Body of pancreas (tissue), 4 donors: ENCODE measurements at regions not wholly inside any gene's neighbourhood (a gene's known extent, or its start where the extent isn't known, plus 50 kb on each side); places are given as distances from the start of the nearest gene placed in this dataset.
"Not testable (repeated sequence)": the region's sequence is repeated elsewhere in the genome, so short reads cannot be mapped to it uniquely, and the experiment has no call there.

ENCODE experiments used
- ATAC-seq: fragments of 150-250 bp; one replicate; pipeline ENCODE4 v1.9.1; 2016
- DNase-seq, 4 donors: peaks; one replicate each; pipeline ENCODE4 v3.0.0-alpha.2; 2019
- H3K27ac ChIP-seq, 4 donors: fragments of 200-600 bp; sonication (generic); 1 replicate in 3 of 4; 2 replicates in 1 of 4; pipeline versions ENCODE4 v1.5.1 to v1.6.1; 2016 to 2019; ENCODE audit warnings: mild to moderate bottlenecking in 1 of 4, mixed read lengths in 1 of 4, moderate library complexity in 1 of 4
- H3K27me3 ChIP-seq, 2 donors: fragments of 200-600 bp; sonication (generic); one replicate each; pipeline ENCODE4 v1.6.0; 2016; ENCODE audit warnings: mild to moderate bottlenecking in 1 of 2
- H3K36me3 ChIP-seq, 2 donors: fragments of 200-600 bp; sonication (generic); replicated peaks in 1 of 2; 2 replicates each; pipeline ENCODE4 v1.5.1; 2016; ENCODE audit warnings: low read depth in 2 of 2; ENCODE audit not compliant: insufficient read depth in 1 of 2
- H3K4me1 ChIP-seq: fragments of 200-600 bp; sonication (generic); one replicate; pipeline ENCODE4 v1.6.0; 2016
- H3K4me3 ChIP-seq, 2 donors: fragments of 200-600 bp; sonication (generic); 1 replicate in 1 of 2; 2 replicates in 1 of 2; pipeline ENCODE4 v1.5.1; 2016 to 2019
- H3K9me3 ChIP-seq, 3 donors: fragments of 200-600 bp; sonication (generic); 1 replicate in 2 of 3; 2 replicates in 1 of 3; pipeline ENCODE4 v1.5.1; 2016
- CTCF ChIP-seq, 7 experiments: fragments of 450-650 bp in 4 of 7; fragments of 200-600 bp in 3 of 7; sonication (generic) in 3 of 7; IDR thresholded peaks; one replicate each; pipeline ENCODE4 v1.5.1; 2016 to 2019; ENCODE audit warnings: antibody characterized with exemption in 7 of 7
- POLR2A ChIP-seq, 3 donors: fragments of 450-650 bp; IDR thresholded peaks; one replicate each; pipeline ENCODE4 v1.6.1; 2016; ENCODE audit warnings: antibody characterized with exemption in 3 of 3, mild to moderate bottlenecking in 2 of 3
- WGBS, 2 donors: methylation state at CpG; one replicate each; pipeline ENCODE4 v1.1.5; 2017; 5-methylcytosine and 5-hydroxymethylcytosine counted together
- intact Hi-C: fragments of 100-400 bp; cut with DNase I; formaldehyde crosslinking; loops from one replicate; pipeline ENCODE4 v1.15.1; 2023

DNA sequence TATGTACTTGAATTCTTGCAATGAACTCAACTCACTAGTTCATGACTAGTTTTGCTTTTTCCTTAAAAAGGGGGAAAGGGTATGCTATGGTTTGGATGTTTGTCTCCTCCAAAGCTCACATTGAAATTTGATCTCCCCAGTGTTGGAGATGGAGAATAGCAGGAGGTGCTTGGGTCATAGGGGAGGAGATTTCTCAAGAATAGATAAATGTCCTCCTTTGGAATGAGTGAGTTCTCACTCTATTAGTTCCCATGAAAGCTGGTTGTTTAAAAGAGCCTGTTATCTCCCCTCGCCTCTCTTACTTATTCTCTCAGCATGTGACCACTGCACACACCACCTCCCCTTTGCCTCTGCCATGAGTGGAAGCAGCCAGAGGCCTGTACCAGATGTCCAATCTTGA lies 109.4 kb upstream of the INTU start:
- H3K4me1 ChIP-seq: no peaks in the 10 kb centered on the region
- H3K36me3 ChIP-seq: no peaks in the 10 kb centered on the region
- TF ChIP-seq POLR2A (IDR thresholded peaks at IDR 0.05): no peak
- no peak for TF ChIP-seq CTCF (IDR thresholded peaks at IDR 0.05)
- ATAC-seq: no peak
- DNase-seq: no peak
- no peaks in the 10 kb centered on the region for H3K27me3 ChIP-seq
- no peak overlapping the region for H3K4me3 ChIP-seq
- WGBS, 2 donors: 67 to 86% methylated on average over 1 of the region's 1 CpG
- intact Hi-C loops: no loop called here
- no peak overlapping the region for H3K27ac ChIP-seq
- no peaks in the 10 kb centered on the region for H3K9me3 ChIP-seq

DNA sequence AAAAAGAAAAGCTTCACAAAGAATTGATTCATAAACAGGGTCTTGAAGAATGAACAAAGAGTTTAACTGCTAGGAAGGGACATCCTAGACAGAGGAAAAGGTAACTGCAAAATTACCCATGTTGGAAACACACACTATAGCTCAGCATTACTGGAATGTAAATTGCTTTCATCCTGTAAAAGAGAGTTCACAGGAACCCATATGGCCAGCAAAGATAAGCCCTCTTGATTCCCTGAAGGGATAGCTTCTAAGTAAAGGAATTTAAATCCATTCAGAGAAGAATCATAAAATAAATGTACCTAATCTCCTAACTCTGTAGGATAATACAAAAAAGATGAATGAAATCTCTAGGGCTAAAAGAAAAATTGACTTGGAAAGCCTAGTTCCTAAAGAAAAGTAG lies 107.1 kb upstream of the INTU start:
- no peak overlapping the region for H3K27ac ChIP-seq
- H3K36me3 ChIP-seq: no peaks in the 10 kb centered on the region
- TF ChIP-seq CTCF (IDR thresholded peaks at IDR 0.05) (no peak), POLR2A (IDR thresholded peaks at IDR 0.05) (no peak)
- no peak overlapping the region for H3K4me3 ChIP-seq
- no peaks in the 10 kb centered on the region for H3K9me3 ChIP-seq
- DNase-seq: no peak
- H3K27me3 ChIP-seq: no peaks in the 10 kb centered on the region
- intact Hi-C loops: no loop called here
- H3K4me1 ChIP-seq: no peaks in the 10 kb centered on the region
- no peak for ATAC-seq

DNA sequence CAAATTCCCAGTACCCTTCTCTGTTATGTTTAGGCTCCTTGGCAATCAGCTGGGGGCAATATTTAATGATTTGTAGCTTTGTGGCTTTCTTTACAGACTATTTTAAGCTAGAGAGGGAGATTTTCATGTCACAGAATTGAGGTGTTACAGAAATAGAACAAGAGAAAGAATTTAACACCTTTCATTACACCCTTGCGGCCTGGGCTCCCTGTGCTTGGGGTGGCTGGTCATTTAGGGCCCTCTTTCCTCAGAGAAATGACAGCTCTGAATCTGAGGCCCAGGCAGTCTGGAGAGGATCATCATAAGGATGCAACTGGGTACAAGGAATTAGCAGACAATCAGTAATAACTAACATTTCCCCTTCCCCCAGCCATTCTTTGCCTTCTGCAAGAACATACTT lies 104.5 kb upstream of the INTU start:
- intact Hi-C loops: no loop called here
- no peak for TF ChIP-seq CTCF (IDR thresholded peaks at IDR 0.05)
- no peak for TF ChIP-seq POLR2A (IDR thresholded peaks at IDR 0.05)
- WGBS, 2 donors: 81 to 93% methylated on average over 1 of the region's 1 CpG
- ATAC-seq: no peak
- H3K27ac ChIP-seq: no peak overlapping the region
- no peaks in the 10 kb centered on the region for H3K9me3 ChIP-seq
- no peak overlapping the region for H3K4me3 ChIP-seq
- H3K4me1 ChIP-seq: peaks cover 8% of the 10 kb centered on the region
- no peaks in the 10 kb centered on the region for H3K36me3 ChIP-seq
- no peaks in the 10 kb centered on the region for H3K27me3 ChIP-seq
- DNase-seq: no peak

DNA sequence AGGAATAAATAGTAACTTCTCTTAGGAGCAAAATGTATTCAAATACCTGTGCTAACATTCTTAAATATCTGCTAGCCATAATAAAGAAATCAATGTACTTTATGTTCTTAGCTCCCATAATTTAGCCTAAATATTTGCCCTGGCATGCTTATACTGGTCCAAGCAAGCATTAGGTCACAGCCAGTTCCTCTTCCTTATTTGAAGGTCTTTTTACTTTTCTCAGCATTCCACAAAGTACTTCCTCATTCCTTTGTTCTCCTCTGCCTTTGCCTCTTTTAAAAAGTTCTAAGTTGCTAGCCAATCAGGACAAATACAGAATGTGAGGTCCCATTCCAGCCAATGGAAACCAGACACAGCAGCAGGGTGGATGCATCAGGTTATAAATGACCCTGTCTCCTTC lies 102.9 kb upstream of the INTU start:
- DNase-seq, H3K27me3 ChIP-seq, intact Hi-C loops, H3K9me3 ChIP-seq, H3K4me3 ChIP-seq, H3K36me3 ChIP-seq, H3K27ac ChIP-seq, ATAC-seq: not testable (repeated sequence)
- H3K4me1 ChIP-seq: peaks cover 11% of the 10 kb centered on the region

DNA sequence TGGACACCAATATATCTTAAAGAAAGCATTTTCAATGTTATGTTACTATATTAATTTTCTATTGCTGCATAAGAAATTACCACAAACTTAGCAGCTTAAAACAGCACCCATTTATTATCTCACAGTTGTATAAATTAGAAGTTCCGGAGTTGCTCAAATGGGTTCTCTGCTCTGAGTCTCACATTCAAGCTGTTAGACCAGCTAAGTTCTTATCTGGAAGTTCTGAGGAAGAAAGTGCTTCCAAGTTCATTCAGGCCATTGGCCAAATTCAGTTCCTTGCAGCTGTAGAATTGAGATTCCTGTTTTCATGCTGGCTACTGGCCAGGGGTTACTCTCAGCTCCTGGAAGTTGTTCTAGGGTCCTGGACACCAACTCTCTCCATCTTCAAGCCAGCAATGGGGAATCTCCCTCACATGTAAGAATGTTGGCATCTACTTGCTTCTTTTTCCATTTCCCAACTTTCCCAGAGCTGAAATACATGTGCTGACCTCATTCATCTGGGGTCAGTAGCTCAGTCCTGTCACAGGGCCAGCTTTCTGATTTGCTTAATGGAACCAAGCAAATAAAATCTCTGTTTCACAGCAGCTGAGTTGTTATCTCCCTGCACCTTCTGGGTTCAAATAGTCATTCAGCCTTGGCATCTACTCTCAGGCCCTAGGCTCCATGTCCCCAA lies 99.6 kb upstream of the INTU start:
- no peaks in the 10 kb centered on the region for H3K36me3 ChIP-seq
- peak; percentile 66 for ATAC-seq
- no peaks in the 10 kb centered on the region for H3K27me3 ChIP-seq
- peaks cover 11% of the 10 kb centered on the region for H3K4me1 ChIP-seq
- TF ChIP-seq CTCF (IDR thresholded peaks at IDR 0.05) (no peak), POLR2A (IDR thresholded peaks at IDR 0.05) (no peak)
- WGBS, 2 donors: 29 to 35% methylated on average over 1 of the region's 1 CpG
- DNase-seq: peak; percentile 52 to 73 (median 65)
- H3K27ac ChIP-seq: peak overlapping the region in 1 of 4 donors; percentile 7
- no peak overlapping the region for H3K4me3 ChIP-seq
- intact Hi-C loops: no loop called here
- no peaks in the 10 kb centered on the region for H3K9me3 ChIP-seq
